ENCODE measurements at regions not wholly inside any gene's neighbourhood (a gene's known extent, or its start where the extent isn't known, plus 50 kb on each side); places are given as distances from the start of the nearest gene placed in this dataset.
"Not testable (repeated sequence)": the region's sequence is repeated elsewhere in the genome, so short reads cannot be mapped to it uniquely, and the experiment has no call there.

DNA sequence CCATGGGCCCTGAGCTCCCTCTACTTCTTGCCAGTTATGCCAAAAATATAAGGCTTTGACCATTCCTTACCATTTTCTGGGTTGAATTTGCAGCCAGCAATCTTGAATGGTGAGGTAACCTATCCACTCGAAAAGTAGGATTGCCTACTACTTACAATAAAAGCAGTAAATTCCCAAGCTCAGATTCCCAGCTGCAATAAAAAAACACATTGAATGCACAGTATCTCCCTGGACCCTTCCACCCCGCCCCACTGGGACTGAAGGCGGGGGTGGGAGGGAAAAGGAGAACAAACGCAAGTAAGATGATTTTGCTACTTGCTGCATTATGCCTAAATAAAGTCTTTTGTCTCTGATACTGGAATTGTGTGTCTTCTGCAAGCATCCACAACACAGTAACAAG lies 301.9 kb downstream of the HGF start:
- H3K4me3 ChIP-seq (ENCODE audit: low read depth, low read length): no peak overlapping the region
- TF ChIP-seq MYC (IDR thresholded peaks at IDR 0.05; ENCODE audit: low read depth, low read length) (no peak), CTCF (IDR thresholded peaks at IDR 0.05; ENCODE audit: low read depth, low read length) (no peak), POLR2A (IDR thresholded peaks at IDR 0.05; ENCODE audit: extremely low read depth, insufficient read length) (no peak)
- TF ChIP-seq, protein P1, sequence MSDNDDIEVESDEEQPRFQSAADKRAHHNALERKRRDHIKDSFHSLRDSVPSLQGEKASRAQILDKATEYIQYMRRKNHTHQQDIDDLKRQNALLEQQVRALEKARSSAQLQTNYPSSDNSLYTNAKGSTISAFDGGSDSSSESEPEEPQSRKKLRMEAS (IDR thresholded peaks at IDR 0.05; ENCODE audit: low read depth, low read length): no peak
- DNase-seq (ENCODE audit: low read depth): no peak

- H3K4me3 ChIP-seq (ENCODE audit: low read depth, low read length): no peak overlapping the region
- TF ChIP-seq POLR2A (IDR thresholded peaks at IDR 0.05; ENCODE audit: extremely low read depth, insufficient read length) (no peak), MYC (IDR thresholded peaks at IDR 0.05; ENCODE audit: low read depth, low read length) (no peak), CTCF (IDR thresholded peaks at IDR 0.05; ENCODE audit: low read depth, low read length) (no peak)
- TF ChIP-seq, protein P1 (IDR thresholded peaks at IDR 0.05; ENCODE audit: low read depth, low read length): no peak
- DNase-seq (ENCODE audit: low read depth): no peak
Measured at GRCh38 chr7:81462672-81463071, 307.2 kb downstream of the HGF start.

GRCh38 chr7:81460250-81461045 lies 309.4 kb downstream of the HGF start:
- DNase-seq (ENCODE audit: low read depth): peak; percentile 27
- TF ChIP-seq, protein P1 (IDR thresholded peaks at IDR 0.05; ENCODE audit: low read depth, low read length): peak; percentile 73; the same call in 1 of the 2 replicates
- no peak for TF ChIP-seq CTCF (IDR thresholded peaks at IDR 0.05; ENCODE audit: low read depth, low read length)
- no peak overlapping the region for H3K4me3 ChIP-seq (ENCODE audit: low read depth, low read length)

DNA sequence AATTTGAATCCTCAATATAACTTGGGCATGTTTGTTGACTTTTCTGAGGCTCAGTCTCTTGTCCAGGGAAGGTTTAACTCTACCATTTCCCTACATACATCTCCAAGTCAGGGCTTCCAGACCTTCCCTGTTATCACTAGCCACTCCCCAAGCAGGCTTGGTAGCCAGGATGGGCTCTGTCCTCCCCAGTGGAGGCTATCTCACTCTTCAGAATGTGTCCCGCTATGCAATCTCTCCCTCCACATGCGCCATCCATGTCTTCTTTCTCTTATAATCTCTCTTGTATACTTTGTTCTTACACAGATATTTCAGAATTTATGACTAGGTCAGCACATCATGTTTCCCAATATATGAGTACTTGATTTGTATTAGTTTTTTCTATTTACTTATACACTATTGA lies 310.4 kb downstream of the HGF start:
- no peak for DNase-seq (ENCODE audit: low read depth)
- TF ChIP-seq POLR2A (IDR thresholded peaks at IDR 0.05; ENCODE audit: extremely low read depth, insufficient read length) (no peak), CTCF (IDR thresholded peaks at IDR 0.05; ENCODE audit: low read depth, low read length) (no peak), MYC (IDR thresholded peaks at IDR 0.05; ENCODE audit: low read depth, low read length) (no peak)
- H3K4me3 ChIP-seq (ENCODE audit: low read depth, low read length): no peak overlapping the region

DNA sequence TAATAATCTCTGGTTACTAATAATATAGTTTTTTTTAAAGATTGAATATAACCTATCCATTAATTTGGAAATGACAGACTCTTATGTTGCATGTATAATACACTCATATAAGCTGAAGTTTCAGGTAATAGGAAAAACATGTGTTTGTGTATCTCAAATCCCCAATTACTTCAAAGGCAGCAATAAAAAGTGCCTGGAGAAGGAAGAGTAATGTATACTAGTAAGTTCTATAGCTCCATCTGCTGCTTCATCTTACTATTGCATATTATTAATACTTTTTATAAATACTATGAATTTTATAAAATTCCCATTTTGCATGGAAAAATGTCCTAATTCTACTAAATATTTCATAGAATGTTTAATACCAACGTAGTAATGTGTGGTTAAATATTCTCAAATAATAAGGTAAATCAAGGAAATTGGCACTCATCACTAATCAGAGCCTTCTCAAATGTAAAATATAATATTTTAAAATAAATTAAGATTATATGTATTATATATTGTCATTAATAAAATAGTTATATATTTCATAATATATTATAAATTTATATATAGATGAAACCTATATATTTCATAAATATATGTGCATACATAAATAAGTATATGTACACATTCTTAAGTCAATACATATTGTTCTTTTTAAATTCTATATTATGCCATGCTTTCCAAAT lies 311.9 kb downstream of the HGF start:
- no peak overlapping the region for H3K4me3 ChIP-seq (ENCODE audit: low read depth, low read length)
- no peak for TF ChIP-seq POLR2A (IDR thresholded peaks at IDR 0.05; ENCODE audit: extremely low read depth, insufficient read length)
- peak; percentile 30 for DNase-seq (ENCODE audit: low read depth)

DNA sequence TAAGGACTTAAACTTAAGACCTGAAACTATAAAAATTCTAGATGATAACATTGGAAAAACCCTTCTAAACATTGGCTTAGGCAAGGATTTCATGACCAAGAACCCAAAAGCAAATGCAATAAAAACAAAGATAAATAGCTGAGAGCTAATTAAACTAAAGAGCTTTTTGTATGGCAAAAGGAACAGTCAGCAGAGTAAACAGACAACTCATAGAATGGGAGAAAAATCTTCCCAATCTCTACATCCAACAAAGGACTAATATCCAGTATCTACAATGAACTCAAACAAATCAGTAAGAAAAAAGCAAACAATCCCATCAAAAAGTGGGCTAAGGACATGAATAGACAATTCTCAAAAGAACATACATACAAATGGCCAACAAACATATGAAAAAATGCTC lies 316.1 kb downstream of the HGF start:
- DNase-seq (ENCODE audit: low read depth); H3K4me3 ChIP-seq (ENCODE audit: low read depth, low read length): not testable (repeated sequence)

DNA sequence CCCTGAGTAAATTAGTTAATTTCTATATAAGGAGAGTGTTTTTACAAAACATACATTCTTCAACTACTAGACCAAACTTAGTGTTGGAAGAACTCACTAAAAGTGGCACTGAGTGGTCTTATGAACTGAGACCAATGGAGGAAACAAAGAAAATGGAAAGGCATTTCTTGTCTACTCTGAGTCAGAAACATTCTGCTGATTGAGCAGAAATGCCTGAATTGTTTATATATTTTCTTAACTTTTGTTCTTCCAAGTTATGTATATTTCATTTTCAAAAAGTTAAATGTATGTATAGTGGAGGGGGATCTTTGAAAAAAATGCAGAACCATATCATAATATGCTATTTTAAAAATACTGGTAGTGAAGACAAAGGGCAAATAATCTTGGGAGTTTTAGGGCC lies 320.7 kb downstream of the HGF start:
- DNase-seq (ENCODE audit: low read depth): no peak
- TF ChIP-seq, protein P1 (IDR thresholded peaks at IDR 0.05; ENCODE audit: low read depth, low read length): no peak
- TF ChIP-seq POLR2A (IDR thresholded peaks at IDR 0.05; ENCODE audit: extremely low read depth, insufficient read length): no peak
- no peak for TF ChIP-seq MYC (IDR thresholded peaks at IDR 0.05; ENCODE audit: low read depth, low read length)
- no peak for TF ChIP-seq CTCF (IDR thresholded peaks at IDR 0.05; ENCODE audit: low read depth, low read length)
- H3K4me3 ChIP-seq (ENCODE audit: low read depth, low read length): no peak overlapping the region
